NB4 (cell line): ENCODE measurements at regions not wholly inside any gene's neighbourhood (a gene's known extent, or its start where the extent isn't known, plus 50 kb on each side); places are given as distances from the start of the nearest gene placed in this dataset.

Experiments
- CTCF ChIP-seq: IDR thresholded peaks from one replicate; pipeline ENCODE4 v1.5.1; 2012; ENCODE audit warnings: low read depth, low read length
- POLR2A ChIP-seq: IDR thresholded peaks from 2 replicates; pipeline ENCODE4 v1.6.1; 2011; ENCODE audit warnings: mild to moderate bottlenecking; ENCODE audit not compliant: insufficient read length; ENCODE audit errors: extremely low read depth

GRCh38 chr13:111429064-111429558 is 108.7 kb downstream of the TEX29 start:
- TF ChIP-seq CTCF (peak; percentile 72), POLR2A (no peak)
